ENCODE measurements at regions not wholly inside any gene's neighbourhood (a gene's known extent, or its start where the extent isn't known, plus 50 kb on each side); places are given as distances from the start of the nearest gene placed in this dataset.
"Not testable (repeated sequence)": the region's sequence is repeated elsewhere in the genome, so short reads cannot be mapped to it uniquely, and the experiment has no call there.

GRCh38 chr10:36465604-36466379 lies 659.6 kb upstream of the ANKRD30A start:
- WGBS, 2 donors, result 67 to 69% methylated on average over 3 of the region's 3 CpGs
- Histone ChIP-seq H3K9me3 (no peaks in the 10 kb centered on the region), H3K27ac (no peak overlapping the region), H3K27me3 (no peaks in the 10 kb centered on the region), H3K4me3 (no peak overlapping the region), H3K4me1 (no peaks in the 10 kb centered on the region), H3K36me3 (replicated peaks in 1 of 2; ENCODE audit: insufficient read depth in 1 of 2, low read depth in 2 of 2) (no peaks in the 10 kb centered on the region)
- ATAC-seq (no peak), DNase-seq (no peak)
- intact Hi-C loops (cut with DNase I), result no loop called here
- TF ChIP-seq POLR2A (IDR thresholded peaks at IDR 0.05), result no peak
- no peak for TF ChIP-seq CTCF (IDR thresholded peaks at IDR 0.05)

- intact Hi-C loops (cut with DNase I), result no loop called here
- TF ChIP-seq POLR2A (IDR thresholded peaks at IDR 0.05) (no peak), CTCF (IDR thresholded peaks at IDR 0.05) (no peak)
- Histone ChIP-seq H3K4me1 (no peaks in the 10 kb centered on the region), H3K36me3 (replicated peaks in 1 of 2; ENCODE audit: insufficient read depth in 1 of 2, low read depth in 2 of 2) (no peaks in the 10 kb centered on the region), H3K27me3 (no peaks in the 10 kb centered on the region), H3K4me3 (no peak overlapping the region), H3K9me3 (no peaks in the 10 kb centered on the region), H3K27ac (no peak overlapping the region)
- 50 to 51% methylated on average over 1 of the region's 1 CpG for WGBS, 2 donors
- ATAC-seq (no peak), DNase-seq (no peak)
Observed at GRCh38 chr10:36464291-36464690, 661.1 kb upstream of the ANKRD30A start.

- Histone ChIP-seq H3K27ac (no peak overlapping the region), H3K36me3 (replicated peaks in 1 of 2; ENCODE audit: insufficient read depth in 1 of 2, low read depth in 2 of 2) (no peaks in the 10 kb centered on the region), H3K9me3 (peaks cover 0 to 3% (median 0%) of the 10 kb centered on the region in 3 donors), H3K4me1 (no peaks in the 10 kb centered on the region), H3K27me3 (no peaks in the 10 kb centered on the region), H3K4me3 (no peak overlapping the region)
- ATAC-seq (no peak), DNase-seq (no peak)
- TF ChIP-seq POLR2A (IDR thresholded peaks at IDR 0.05) (no peak), CTCF (IDR thresholded peaks at IDR 0.05) (no peak)
- intact Hi-C loops (cut with DNase I), result no loop called here
- 59 to 63% methylated on average over 2 of the region's 2 CpGs for WGBS, 2 donors
Observed at GRCh38 chr10:36463390-36463789, 662.0 kb upstream of the ANKRD30A start.

DNA sequence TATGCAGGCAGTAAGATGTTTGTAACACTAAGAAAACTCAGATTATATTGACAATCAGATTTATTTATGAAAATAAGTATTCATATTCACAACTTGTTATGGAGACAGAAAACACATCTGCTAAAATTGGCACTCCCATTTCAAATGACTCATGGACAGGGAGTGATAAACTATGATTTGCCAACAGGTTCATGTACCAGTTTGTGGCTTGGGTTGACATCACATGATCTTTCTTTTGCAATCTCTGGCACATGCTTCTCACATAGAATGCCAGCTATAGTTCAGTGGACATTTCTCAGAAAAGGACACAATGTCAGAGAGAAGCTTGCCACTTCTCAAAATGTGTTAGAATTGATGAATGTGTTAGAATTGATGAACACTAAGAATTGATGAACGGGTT lies 663.2 kb upstream of the ANKRD30A start:
- H3K9me3 ChIP-seq, result peaks cover 0 to 8% (median 0%) of the 10 kb centered on the region in 3 donors
- no peak overlapping the region for H3K4me3 ChIP-seq
- DNase-seq, result no peak
- no peak overlapping the region for H3K27ac ChIP-seq
- H3K27me3 ChIP-seq, result no peaks in the 10 kb centered on the region
- no peak for ATAC-seq
- H3K4me1 ChIP-seq, result no peaks in the 10 kb centered on the region
- TF ChIP-seq POLR2A (IDR thresholded peaks at IDR 0.05), result no peak
- H3K36me3 ChIP-seq (replicated peaks in 1 of 2; ENCODE audit: insufficient read depth in 1 of 2, low read depth in 2 of 2), result no peaks in the 10 kb centered on the region
- 46 to 50% methylated on average over 1 of the region's 1 CpG for WGBS, 2 donors
- intact Hi-C loops (cut with DNase I), result no loop called here

DNA sequence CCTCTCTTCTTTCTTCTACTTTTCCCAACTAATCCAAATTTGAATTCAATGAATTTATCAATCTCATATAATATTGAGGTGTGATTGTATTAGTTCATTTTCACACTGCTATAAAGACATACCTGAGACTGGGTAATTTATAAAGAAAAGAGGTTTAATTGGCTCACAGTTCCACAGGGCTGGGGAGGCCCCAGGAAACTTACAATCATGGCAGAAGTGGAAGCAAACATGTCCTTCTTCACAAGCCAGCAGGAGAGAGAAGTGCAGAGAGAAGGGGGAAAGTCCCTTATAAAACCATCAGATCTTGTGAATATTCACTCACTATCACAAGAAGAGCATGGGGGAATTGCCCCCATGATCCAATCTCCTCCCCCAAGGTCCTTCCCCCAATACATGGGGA lies 667.0 kb upstream of the ANKRD30A start:
- H3K36me3 ChIP-seq (replicated peaks in 1 of 2; ENCODE audit: insufficient read depth in 1 of 2, low read depth in 2 of 2); H3K9me3 ChIP-seq; H3K4me1 ChIP-seq; DNase-seq; H3K27me3 ChIP-seq; H3K27ac ChIP-seq; intact Hi-C loops (cut with DNase I); ATAC-seq; H3K4me3 ChIP-seq: not testable (repeated sequence)

GRCh38 chr10:36457751-36458150 lies 667.6 kb upstream of the ANKRD30A start:
- intact Hi-C loops (cut with DNase I), result no loop called here
- no peaks in the 10 kb centered on the region for H3K27me3 ChIP-seq
- no peak overlapping the region for H3K27ac ChIP-seq
- TF ChIP-seq POLR2A (IDR thresholded peaks at IDR 0.05) (no peak), CTCF (IDR thresholded peaks at IDR 0.05) (no peak)
- ATAC-seq (no peak), DNase-seq (no peak)
- no peaks in the 10 kb centered on the region for H3K36me3 ChIP-seq (replicated peaks in 1 of 2; ENCODE audit: insufficient read depth in 1 of 2, low read depth in 2 of 2)
- H3K9me3 ChIP-seq, result peaks cover 0 to 8% (median 0%) of the 10 kb centered on the region in 3 donors
- WGBS, 2 donors, result 52% methylated on average over 1 of the region's 1 CpG
- H3K4me1 ChIP-seq, result no peaks in the 10 kb centered on the region
- no peak overlapping the region for H3K4me3 ChIP-seq
